IMR-90 (cell line): ENCODE measurements at regions not wholly inside any gene's neighbourhood (a gene's known extent, or its start where the extent isn't known, plus 50 kb on each side); places are given as distances from the start of the nearest gene placed in this dataset.

Experiments
- ATAC-seq: fragments of 200-7000 bp; cut with Tn5 transposase; 2 replicates; pipeline ENCODE4 v1.9.1; 2020; ENCODE audit warnings: low read depth, mild to moderate bottlenecking, moderate library complexity
- BruUV-seq: library from RNA; stranded (reverse); fragments of 400-500 nt; replicated peaks from 2 replicates; lab custom pipeline; 2021; lab: Mats Ljungman, UMichigan
- CTCF ChIA-PET: fragments of 300-600 bp; formaldehyde crosslinking; extraction: SDS; loops from one replicate; lab custom pipeline; 2021; ENCODE audit warnings: antibody characterized with exemption; lab: Yijun Ruan, JAX
- POLR2A ChIA-PET: fragments of 300-600 bp; sonication (Branson Sonifier 250); formaldehyde crosslinking; loops from one replicate; lab custom pipeline; 2022; ENCODE audit warnings: antibody characterized with exemption; ENCODE audit not compliant: unreplicated experiment; lab: Charles Lee
- DNase-seq: peaks from one replicate; pipeline ENCODE4 v3.0.0; 2013
- H2AFZ ChIP-seq: replicated peaks from 2 replicates; pipeline ENCODE3; 2013; ENCODE audit warnings: low read length, mild to moderate bottlenecking; ENCODE audit not compliant: poor library complexity
- H2AK5ac ChIP-seq: 2 replicates; pipeline ENCODE4 v1.6.1; 2013; ENCODE audit warnings: low read depth, low read length, inconsistent platforms
- H2AK9ac ChIP-seq: replicated peaks from 2 replicates; pipeline ENCODE3; 2013; ENCODE audit warnings: mild to moderate bottlenecking, low read depth, low read length, moderate library complexity; ENCODE audit not compliant: poor library complexity
- H2BK120ac ChIP-seq: 2 replicates; pipeline ENCODE4 v1.6.1; 2013; ENCODE audit warnings: low read depth, low read length, inconsistent platforms
- H2BK15ac ChIP-seq: 3 replicates; pipeline ENCODE4 v1.6.1; 2013; ENCODE audit warnings: low read depth, low read length, inconsistent platforms
- H2BK20ac ChIP-seq: 2 replicates; pipeline ENCODE4 v1.6.1; 2013; ENCODE audit warnings: low read depth, mild to moderate bottlenecking, inconsistent platforms, low read length, moderate library complexity
- H2BK5ac ChIP-seq: 2 replicates; pipeline ENCODE4 v1.6.1; 2013; ENCODE audit warnings: mild to moderate bottlenecking, low read depth, low read length, inconsistent platforms; ENCODE audit not compliant: poor library complexity, severe bottlenecking
- H3K14ac ChIP-seq: replicated peaks from 2 replicates; pipeline ENCODE4 v1.6.1; 2013; ENCODE audit warnings: low read depth, low read length, inconsistent platforms
- H3K18ac ChIP-seq: 2 replicates; pipeline ENCODE4 v1.6.1; 2013; ENCODE audit warnings: low read depth, low read length, control low read depth
- H3K23ac ChIP-seq: 2 replicates; pipeline ENCODE4 v1.6.1; 2013; ENCODE audit warnings: low read depth, low read length, inconsistent platforms
- H3K27ac ChIP-seq: 2 replicates; pipeline ENCODE4 v1.5.1; 2013; ENCODE audit warnings: mild to moderate bottlenecking, control low read depth, low read length; ENCODE audit not compliant: insufficient read depth
- H3K27me3 ChIP-seq: 2 replicates; pipeline ENCODE4 v1.6.1; 2013; ENCODE audit warnings: low read length; ENCODE audit not compliant: control insufficient read depth, insufficient read depth
- H3K36me3 ChIP-seq: 2 replicates; pipeline ENCODE4 v1.6.1; 2013; ENCODE audit warnings: low read length, mixed read lengths; ENCODE audit not compliant: control insufficient read depth, insufficient read depth
- H3K4ac ChIP-seq: 2 replicates; pipeline ENCODE4 v1.6.1; 2013; ENCODE audit warnings: low read depth, low read length, inconsistent platforms
- H3K4me1 ChIP-seq: 2 replicates; pipeline ENCODE4 v1.6.1; 2013; ENCODE audit warnings: low read length, mixed read lengths; ENCODE audit not compliant: control insufficient read depth, insufficient read depth
- H3K4me2 ChIP-seq: 2 replicates; pipeline ENCODE4 v1.6.1; 2013; ENCODE audit warnings: low read depth, mild to moderate bottlenecking, control low read depth, low read length, moderate library complexity
- H3K4me3 ChIP-seq: 2 replicates; pipeline ENCODE4 v1.5.1; 2013; ENCODE audit warnings: low read depth, mild to moderate bottlenecking, control low read depth, low read length, moderate library complexity; ENCODE audit not compliant: insufficient read depth
- H3K56ac ChIP-seq: 2 replicates; pipeline ENCODE4 v1.6.1; 2013; ENCODE audit warnings: low read length, inconsistent platforms; ENCODE audit not compliant: insufficient read depth; ENCODE audit errors: extremely low read depth
- H3K79me1 ChIP-seq, 2 experiments: 2 replicates each; pipeline ENCODE4 v1.6.1; 2013; ENCODE audit warnings: low read length in 2 of 2, inconsistent platforms in 1 of 2, low read depth in 1 of 2
- H3K9ac ChIP-seq: 2 replicates; pipeline ENCODE4 v1.6.1; 2013; ENCODE audit warnings: low read depth, low read length, control low read depth
- H3K9me1 ChIP-seq: 2 replicates; pipeline ENCODE4 v1.6.1; 2013; ENCODE audit warnings: low read length, inconsistent platforms; ENCODE audit not compliant: insufficient read depth
- H3K9me3 ChIP-seq: 2 replicates; pipeline ENCODE4 v1.6.1; 2013; ENCODE audit warnings: low read length; ENCODE audit not compliant: control insufficient read depth, insufficient read depth
- H4K20me1 ChIP-seq: 2 replicates; pipeline ENCODE4 v1.6.1; 2013; ENCODE audit warnings: low read length, inconsistent platforms; ENCODE audit not compliant: insufficient read depth
- H4K5ac ChIP-seq: 2 replicates; pipeline ENCODE4 v1.6.1; 2013; ENCODE audit warnings: mild to moderate bottlenecking, low read depth, low read length, control low read depth
- H4K8ac ChIP-seq, 2 experiments: 2 replicates each; pipeline ENCODE4 v1.6.1; 2013; ENCODE audit warnings: low read depth in 2 of 2, low read length in 2 of 2, control low read depth in 1 of 2, inconsistent platforms in 1 of 2
- H4K91ac ChIP-seq: 2 replicates; pipeline ENCODE4 v1.6.1; 2013; ENCODE audit warnings: low read depth, low read length, inconsistent platforms; ENCODE audit not compliant: insufficient read depth
- BHLHE40 ChIP-seq: fragments of 150-350 bp; IDR thresholded peaks from 2 replicates; pipeline ENCODE4 v1.6.1; 2016; ENCODE audit warnings: mild to moderate bottlenecking, low read depth, low read length
- CHD1 ChIP-seq: IDR thresholded peaks from 2 replicates; pipeline ENCODE4 v1.6.1; 2012; ENCODE audit warnings: low read depth, low read length, improper control_type of control experiment
- MAZ ChIP-seq: IDR thresholded peaks from 2 replicates; pipeline ENCODE4 v1.6.1; 2012; ENCODE audit warnings: low read depth, mild to moderate bottlenecking, low read length, improper control_type of control experiment, moderate library complexity, borderline replicate concordance
- RAD21 ChIP-seq: IDR thresholded peaks from 2 replicates; pipeline ENCODE4 v1.6.1; 2012; ENCODE audit warnings: low read length, improper control_type of control experiment
- RCOR1 ChIP-seq: IDR thresholded peaks from 2 replicates; pipeline ENCODE4 v1.6.1; 2012; ENCODE audit warnings: mild to moderate bottlenecking, low read length, improper control_type of control experiment; ENCODE audit not compliant: insufficient replicate concordance
- RFX5 ChIP-seq: IDR thresholded peaks from 2 replicates; pipeline ENCODE4 v1.8.0; 2012; ENCODE audit warnings: low read depth, mild to moderate bottlenecking, low read length, moderate library complexity
- SMC3 ChIP-seq: fragments of 150-350 bp; IDR thresholded peaks from 2 replicates; pipeline ENCODE4 v1.6.1; 2016; ENCODE audit warnings: low read depth, mild to moderate bottlenecking, antibody characterized with exemption, low read length, moderate library complexity
- WGBS, 2 experiments: methylation state at CpG; one replicate each; pipeline versions ENCODE4 v1.1.5 to v1.1.7; 2013; ENCODE audit warnings: missing lambda C conversion rate in 2 of 2; ENCODE audit not compliant: insufficient read length in 1 of 2; ENCODE audit errors: extremely low coverage in 2 of 2; 5-methylcytosine and 5-hydroxymethylcytosine counted together
- dilution Hi-C: fragments of 300-500 bp; cut with HindIII; formaldehyde crosslinking; loops from one replicate; pipeline ENCODE4 v1.14.3; 2018; ENCODE audit warnings: low sequenced_read_pairs; ENCODE audit not compliant: unreplicated experiment
- in situ Hi-C: fragments of 300-500 bp; cut with MboI; formaldehyde crosslinking; loops from 3 replicates; pipeline ENCODE4 v1.14.3; 2019; ENCODE audit warnings: low sequenced_read_pairs, inconsistent platforms, mixed read lengths
- intact Hi-C: fragments of 100-400 bp; cut with micrococcal nuclease; formaldehyde crosslinking; loops from 2 replicates; pipeline ENCODE4 v1.10.0; 2022
- TF ChIP-seq, protein P1 (sequence below): fragments of 150-350 bp; IDR thresholded peaks from 2 replicates; pipeline ENCODE4 v1.6.1; 2016; ENCODE audit warnings: low read depth, mild to moderate bottlenecking, low read length, moderate library complexity, borderline replicate concordance
- TF ChIP-seq, protein P2 (sequence below): fragments of 150-350 bp; IDR thresholded peaks from 2 replicates; pipeline ENCODE4 v1.6.1; 2017; ENCODE audit warnings: mild to moderate bottlenecking, antibody characterized with exemption, low read length, low read depth

GRCh38 chr6:51045548-51045947 lies 226.9 kb downstream of the TFAP2B start:
- no CpG with 5 or more reads among the region's 2 CpGs for WGBS, 2 experiments
- H2AK9ac ChIP-seq, result no peak overlapping the region

More at GRCh38 chr6:51045548-51045947, 226.9 kb downstream of the TFAP2B start:
- no peaks in the 10 kb centered on the region for H3K4me1 ChIP-seq
- H3K27me3 ChIP-seq, result no peaks in the 10 kb centered on the region
- H4K91ac ChIP-seq, result no peak overlapping the region
- H3K36me3 ChIP-seq, result no peaks in the 10 kb centered on the region
- BruUV-seq, result no TSS peak
- H2AFZ ChIP-seq, result no peak overlapping the region
- dilution Hi-C loops (no loop called here), in situ Hi-C loops (no loop called here), intact Hi-C loops (no loop called here)
- DNase-seq (no peak), ATAC-seq (no peak)
- no peak overlapping the region for H3K56ac ChIP-seq
- ChIA-PET CTCF (no interaction called here), POLR2A (no interaction called here)
- H3K9me1 ChIP-seq, result no peaks in the 10 kb centered on the region
- TF ChIP-seq RFX5, result no peak
- no peak for TF ChIP-seq RCOR1
- TF ChIP-seq, protein P1, sequence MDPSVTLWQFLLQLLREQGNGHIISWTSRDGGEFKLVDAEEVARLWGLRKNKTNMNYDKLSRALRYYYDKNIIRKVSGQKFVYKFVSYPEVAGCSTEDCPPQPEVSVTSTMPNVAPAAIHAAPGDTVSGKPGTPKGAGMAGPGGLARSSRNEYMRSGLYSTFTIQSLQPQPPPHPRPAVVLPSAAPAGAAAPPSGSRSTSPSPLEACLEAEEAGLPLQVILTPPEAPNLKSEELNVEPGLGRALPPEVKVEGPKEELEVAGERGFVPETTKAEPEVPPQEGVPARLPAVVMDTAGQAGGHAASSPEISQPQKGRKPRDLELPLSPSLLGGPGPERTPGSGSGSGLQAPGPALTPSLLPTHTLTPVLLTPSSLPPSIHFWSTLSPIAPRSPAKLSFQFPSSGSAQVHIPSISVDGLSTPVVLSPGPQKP, result no peak
- TF ChIP-seq, protein P2, sequence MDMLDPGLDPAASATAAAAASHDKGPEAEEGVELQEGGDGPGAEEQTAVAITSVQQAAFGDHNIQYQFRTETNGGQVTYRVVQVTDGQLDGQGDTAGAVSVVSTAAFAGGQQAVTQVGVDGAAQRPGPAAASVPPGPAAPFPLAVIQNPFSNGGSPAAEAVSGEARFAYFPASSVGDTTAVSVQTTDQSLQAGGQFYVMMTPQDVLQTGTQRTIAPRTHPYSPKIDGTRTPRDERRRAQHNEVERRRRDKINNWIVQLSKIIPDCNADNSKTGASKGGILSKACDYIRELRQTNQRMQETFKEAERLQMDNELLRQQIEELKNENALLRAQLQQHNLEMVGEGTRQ, result no peak
- TF ChIP-seq BHLHE40, result no peak
- no peak for TF ChIP-seq RAD21
- TF ChIP-seq CHD1, result no peak
- TF ChIP-seq MAZ, result no peak
- TF ChIP-seq SMC3, result no peak
- H3K27ac ChIP-seq, result no peak overlapping the region
- no peak overlapping the region for H2BK5ac ChIP-seq
- H3K14ac ChIP-seq, result no peak overlapping the region
- no peak overlapping the region for H2BK20ac ChIP-seq
- H4K5ac ChIP-seq, result no peak overlapping the region
- no peak overlapping the region for H3K4ac ChIP-seq
- no peak overlapping the region for H3K4me3 ChIP-seq
- H2BK15ac ChIP-seq, result no peak overlapping the region
- H3K23ac ChIP-seq, result no peak overlapping the region
- H2AK5ac ChIP-seq, result no peak overlapping the region
- H3K18ac ChIP-seq, result no peak overlapping the region
- no peak overlapping the region for H4K8ac ChIP-seq
- no peak overlapping the region for H3K4me2 ChIP-seq
- H3K79me1 ChIP-seq, result no peaks in the 10 kb centered on the region
- H3K9me3 ChIP-seq, result peaks cover 6% of the 10 kb centered on the region; the same call in 1 of the 2 replicates
- no peak overlapping the region for H3K9ac ChIP-seq
- no peak overlapping the region for H2BK120ac ChIP-seq
- no peaks in the 10 kb centered on the region for H4K20me1 ChIP-seq
